HepG2 (cell line): ENCODE measurements at regions not wholly inside any gene's neighbourhood (a gene's known extent, or its start where the extent isn't known, plus 50 kb on each side); places are given as distances from the start of the nearest gene placed in this dataset.

Source experiments
- ATAC-seq: fragments of 200-7000 bp; cut with Tn5 transposase; 3 replicates; pipeline ENCODE4 v1.9.1; 2020; ENCODE audit warnings: mild to moderate bottlenecking, moderate library complexity
- BruUV-seq: library from RNA; stranded (reverse); fragments of 400-500 nt; replicated peaks from 2 replicates; lab custom pipeline; 2021; lab: Mats Ljungman, UMichigan
- CTCF ChIA-PET: fragments of 300-600 bp; formaldehyde crosslinking; extraction: SDS; loops from one replicate; lab custom pipeline; 2021; ENCODE audit warnings: low total read pairs, inconsistent platforms, low intra/inter-chr PET ratio; lab: Yijun Ruan, JAX
- POLR2A ChIA-PET: fragments of 350-600 bp; sonication (Branson Sonifier 250); formaldehyde crosslinking; loops from one replicate; lab custom pipeline; 2020; ENCODE audit warnings: antibody characterized with exemption, inconsistent platforms; lab: Yijun Ruan, JAX
- DNase-seq: peaks from one replicate; pipeline ENCODE4 v3.0.0-alpha.2; 2015; ENCODE audit warnings: low spot score
- FAIRE-seq: peaks from 3 replicates; lab custom pipeline; 2011; peaks lifted over from hg19 to GRCh38; lab: Jason Lieb, UNC
- H2AFZ ChIP-seq: one replicate; pipeline ENCODE4 v1.6.1; 2011; ENCODE audit warnings: low read length, inconsistent platforms
- H3K27ac ChIP-seq: fragments of 300-600 bp; 3 replicates; pipeline ENCODE4 v1.8.0; 2011; ENCODE audit warnings: mixed run types, mild to moderate bottlenecking, mixed read lengths, low read length, inconsistent platforms; ENCODE audit not compliant: insufficient read depth; ENCODE audit errors: extremely low read length
- H3K27me3 ChIP-seq, 2 experiments: fragments of 200-600 bp in 1 of 2; 2 replicates in 1 of 2; 3 replicates in 1 of 2; pipeline versions ENCODE4 v1.6.0 to v1.8.0; 2011; ENCODE audit warnings: low read length in 2 of 2, mild to moderate bottlenecking in 2 of 2, moderate library complexity in 2 of 2, inconsistent platforms in 1 of 2; ENCODE audit not compliant: insufficient read depth in 2 of 2, control insufficient read depth in 1 of 2
- H3K36me3 ChIP-seq, 2 experiments: fragments of 200-600 bp in 1 of 2; replicated peaks in 1 of 2; 2 replicates in 1 of 2; 3 replicates in 1 of 2; pipeline versions ENCODE4 v1.5.1 to v1.8.0; 2011; ENCODE audit warnings: low read length in 2 of 2, inconsistent platforms in 1 of 2; ENCODE audit not compliant: insufficient read depth in 2 of 2, control insufficient read depth in 1 of 2
- H3K4me1 ChIP-seq: 2 replicates; pipeline ENCODE4 v1.5.1; 2012; ENCODE audit warnings: low read length, inconsistent platforms; ENCODE audit not compliant: insufficient read depth
- H3K4me2 ChIP-seq: 2 replicates; pipeline ENCODE4 v1.6.0; 2011; ENCODE audit warnings: low read depth, low read length, inconsistent platforms
- H3K4me3 ChIP-seq, 3 experiments: fragments of 200-600 bp in 1 of 3; sonication (generic), shearing (Covaris generic) in 1 of 3; replicated peaks in 1 of 3; 2 replicates each; pipeline ENCODE4 v1.5.1; 2011 to 2016; ENCODE audit warnings: low read length in 3 of 3, inconsistent platforms in 2 of 3, low read depth in 2 of 3, mild to moderate bottlenecking in 2 of 3, control low read depth in 1 of 3, mixed read lengths in 1 of 3; ENCODE audit not compliant: insufficient read depth in 1 of 3
- H3K79me2 ChIP-seq: one replicate; pipeline ENCODE4 v1.6.1; 2011; ENCODE audit warnings: low read length, inconsistent platforms; ENCODE audit not compliant: insufficient read depth
- H3K9ac ChIP-seq: 2 replicates; pipeline ENCODE4 v1.6.0; 2011; ENCODE audit warnings: mild to moderate bottlenecking, low read depth, low read length, inconsistent platforms; ENCODE audit not compliant: insufficient read depth
- H3K9me3 ChIP-seq: 2 replicates; pipeline ENCODE4 v1.5.1; 2012; ENCODE audit warnings: mild to moderate bottlenecking, low read length
- H4K20me1 ChIP-seq: 2 replicates; pipeline ENCODE4 v1.6.0; 2011; ENCODE audit warnings: inconsistent platforms, mild to moderate bottlenecking, low read length, moderate library complexity; ENCODE audit not compliant: insufficient read depth
- AGO1 ChIP-seq: fragments of 200-400 bp; formaldehyde crosslinking; IDR thresholded peaks from 2 replicates; pipeline ENCODE4 v1.6.1; 2017; ENCODE audit warnings: mild to moderate bottlenecking, low read depth, low read length, moderate library complexity; ENCODE audit not compliant: poor library complexity, severe bottlenecking
- PAF1 ChIP-seq: IDR thresholded peaks from 2 replicates; pipeline ENCODE4 v1.6.1; 2016; ENCODE audit warnings: missing genetic modification reagents, missing compliant biosample characterization
- RBM22 ChIP-seq: fragments of 200-400 bp; formaldehyde crosslinking; optimal IDR thresholded peaks from 2 replicates; pipeline ENCODE3; 2017; ENCODE audit warnings: mild to moderate bottlenecking, low read length, moderate library complexity
- SIN3A ChIP-seq: IDR thresholded peaks from 2 replicates; pipeline ENCODE4 v1.6.1; 2011; ENCODE audit warnings: low read depth, mild to moderate bottlenecking, control low read depth, low read length, borderline replicate concordance
- TAF15 ChIP-seq: fragments of 200-400 bp; formaldehyde crosslinking; IDR thresholded peaks from one replicate; pipeline ENCODE4 v1.6.1; 2018; ENCODE audit warnings: mild to moderate bottlenecking, low read depth, low read length; ENCODE audit not compliant: poor library complexity, severe bottlenecking
- ZNF24 ChIP-seq: fragments of 450-650 bp; IDR thresholded peaks from 2 replicates; pipeline ENCODE4 v1.6.1; 2017; ENCODE audit warnings: antibody characterized with exemption, mild to moderate bottlenecking
- ZNF431 ChIP-seq: sonication (generic); formaldehyde crosslinking; IDR thresholded peaks from 2 replicates; pipeline ENCODE4 v1.9.0; 2022; ENCODE audit warnings: missing genetic modification reagents, low read depth, mild to moderate bottlenecking, borderline replicate concordance
- ZNF737 ChIP-seq: sonication (generic); formaldehyde crosslinking; IDR thresholded peaks from 2 replicates; pipeline ENCODE4 v1.5.0; 2020; ENCODE audit warnings: missing genetic modification reagents, mild to moderate bottlenecking, borderline replicate concordance
- whole genome bisulfite sequencing: methylation state at CpG from one replicate; pipeline ENCODE4 v1.1.6; 2017; ENCODE audit warnings: low lambda C conversion rate; 5-methylcytosine and 5-hydroxymethylcytosine counted together
- in situ Hi-C: cut with HindIII; loops from 2 replicates; pipeline ENCODE4 v1.10.0; 2017; ENCODE audit warnings: low pct_unique_long_range_greater_than_20kb; ENCODE audit not compliant: extremely low pct_ligation_motif_present
- intact Hi-C: fragments of 100-400 bp; cut with micrococcal nuclease; formaldehyde crosslinking; loops from one replicate; pipeline ENCODE4 v1.10.0; 2022; ENCODE audit not compliant: unreplicated experiment
- TF ChIP-seq, protein P1 (sequence below): sonication (generic); formaldehyde crosslinking; IDR thresholded peaks from 2 replicates; pipeline ENCODE4 v1.4.0; 2020; ENCODE audit warnings: missing genetic modification reagents, borderline replicate concordance

DNA sequence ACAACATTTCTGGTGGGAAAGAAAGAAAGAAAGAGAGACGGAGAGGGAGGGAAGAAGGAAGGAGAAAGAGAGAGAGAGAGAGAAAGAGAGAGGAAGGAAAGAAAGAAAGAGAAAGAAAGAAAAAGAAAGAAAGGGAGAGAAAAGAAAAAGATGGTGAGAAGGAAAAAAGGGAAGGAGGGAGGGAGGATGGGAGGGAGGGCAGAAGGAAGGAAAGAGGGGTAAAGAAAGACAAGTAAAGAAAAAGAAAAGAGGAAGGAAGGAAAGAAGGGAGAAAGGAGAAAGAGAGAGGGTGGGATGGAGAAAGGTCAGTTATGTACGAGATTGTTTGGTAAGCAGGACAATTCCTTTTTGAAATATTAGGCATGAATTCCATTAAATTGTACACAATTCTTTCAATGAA is 145.3 kb downstream of the SPRY2 start:
- no peak overlapping the region for H2AFZ ChIP-seq
- no peak overlapping the region for H3K4me3 ChIP-seq
- ATAC-seq, result no peak
- TF ChIP-seq AGO1, result no peak
- TF ChIP-seq RBM22, result no peak
- no peak for TF ChIP-seq SIN3A
- TF ChIP-seq ZNF24, result no peak
- TF ChIP-seq, protein P1, sequence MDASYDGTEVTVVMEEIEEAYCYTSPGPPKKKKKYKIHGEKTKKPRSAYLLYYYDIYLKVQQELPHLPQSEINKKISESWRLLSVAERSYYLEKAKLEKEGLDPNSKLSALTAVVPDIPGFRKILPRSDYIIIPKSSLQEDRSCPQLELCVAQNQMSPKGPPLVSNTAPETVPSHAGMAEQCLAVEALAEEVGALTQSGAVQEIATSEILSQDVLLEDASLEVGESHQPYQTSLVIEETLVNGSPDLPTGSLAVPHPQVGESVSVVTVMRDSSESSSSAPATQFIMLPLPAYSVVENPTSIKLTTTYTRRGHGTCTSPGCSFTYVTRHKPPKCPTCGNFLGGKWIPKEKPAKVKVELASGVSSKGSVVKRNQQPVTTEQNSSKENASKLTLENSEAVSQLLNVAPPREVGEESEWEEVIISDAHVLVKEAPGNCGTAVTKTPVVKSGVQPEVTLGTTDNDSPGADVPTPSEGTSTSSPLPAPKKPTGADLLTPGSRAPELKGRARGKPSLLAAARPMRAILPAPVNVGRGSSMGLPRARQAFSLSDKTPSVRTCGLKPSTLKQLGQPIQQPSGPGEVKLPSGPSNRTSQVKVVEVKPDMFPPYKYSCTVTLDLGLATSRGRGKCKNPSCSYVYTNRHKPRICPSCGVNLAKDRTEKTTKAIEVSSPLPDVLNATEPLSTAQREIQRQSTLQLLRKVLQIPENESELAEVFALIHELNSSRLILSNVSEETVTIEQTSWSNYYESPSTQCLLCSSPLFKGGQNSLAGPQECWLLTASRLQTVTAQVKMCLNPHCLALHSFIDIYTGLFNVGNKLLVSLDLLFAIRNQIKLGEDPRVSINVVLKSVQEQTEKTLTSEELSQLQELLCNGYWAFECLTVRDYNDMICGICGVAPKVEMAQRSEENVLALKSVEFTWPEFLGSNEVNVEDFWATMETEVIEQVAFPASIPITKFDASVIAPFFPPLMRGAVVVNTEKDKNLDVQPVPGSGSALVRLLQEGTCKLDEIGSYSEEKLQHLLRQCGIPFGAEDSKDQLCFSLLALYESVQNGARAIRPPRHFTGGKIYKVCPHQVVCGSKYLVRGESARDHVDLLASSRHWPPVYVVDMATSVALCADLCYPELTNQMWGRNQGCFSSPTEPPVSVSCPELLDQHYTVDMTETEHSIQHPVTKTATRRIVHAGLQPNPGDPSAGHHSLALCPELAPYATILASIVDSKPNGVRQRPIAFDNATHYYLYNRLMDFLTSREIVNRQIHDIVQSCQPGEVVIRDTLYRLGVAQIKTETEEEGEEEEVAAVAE (CRISPR knock-in tag), result no peak
- no peak for TF ChIP-seq ZNF431 (CRISPR knock-in tag)
- TF ChIP-seq PAF1 (CRISPR knock-in tag), result no peak
- TF ChIP-seq ZNF737, result no peak
- TF ChIP-seq TAF15, result no peak
- H3K9me3 ChIP-seq, result no peaks in the 10 kb centered on the region
- no peaks in the 10 kb centered on the region for H3K36me3 ChIP-seq
- H3K4me1 ChIP-seq, result no peaks in the 10 kb centered on the region
- POLR2A ChIA-PET, result no interaction called here
- intact Hi-C loops (no loop called here), in situ Hi-C loops (no loop called here)
- no peak overlapping the region for H3K27ac ChIP-seq
- no peaks in the 10 kb centered on the region for H3K27me3 ChIP-seq
- BruUV-seq, result no TSS peak
- no peak for DNase-seq
- H4K20me1 ChIP-seq, result no peaks in the 10 kb centered on the region
- WGBS, result 3% methylated on average over 2 of the region's 2 CpGs
- H3K4me2 ChIP-seq, result no peak overlapping the region
- FAIRE-seq, result no peak
- no peak overlapping the region for H3K9ac ChIP-seq
- CTCF ChIA-PET, result no interaction called here
- no peaks in the 10 kb centered on the region for H3K79me2 ChIP-seq
